DMS53 treated with DMSO at 0.1 percent for 48 hours (cell line): ENCODE measurements at regions not wholly inside any gene's neighbourhood (a gene's known extent, or its start where the extent isn't known, plus 50 kb on each side); places are given as distances from the start of the nearest gene placed in this dataset.

Experiments
- DNase-seq: peaks from one replicate; lab custom pipeline; 2025; ENCODE audit not compliant: unreplicated experiment; lab: John Stamatoyannopoulos, UW

DNA sequence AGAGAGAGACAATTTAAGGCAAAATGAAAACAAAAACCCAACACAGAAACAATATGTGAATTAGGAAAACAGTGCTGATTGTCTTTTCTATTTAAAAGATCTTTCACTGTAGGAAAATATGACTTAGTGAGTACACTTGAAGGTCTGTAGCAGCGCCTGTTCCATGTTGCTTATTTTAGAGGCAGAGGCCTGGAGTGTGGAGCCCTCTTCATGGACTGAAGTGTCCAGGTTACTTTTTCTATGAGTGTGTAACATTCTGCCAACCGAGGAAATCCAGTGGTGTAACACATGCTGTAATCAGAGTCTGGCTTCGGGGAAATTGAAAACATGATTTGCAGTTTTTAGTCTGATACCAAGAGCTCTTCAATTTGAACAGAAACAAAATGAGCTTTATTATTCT, 64.0 kb upstream of the GPRIN3 start:
- no peak for DNase-seq

DNA sequence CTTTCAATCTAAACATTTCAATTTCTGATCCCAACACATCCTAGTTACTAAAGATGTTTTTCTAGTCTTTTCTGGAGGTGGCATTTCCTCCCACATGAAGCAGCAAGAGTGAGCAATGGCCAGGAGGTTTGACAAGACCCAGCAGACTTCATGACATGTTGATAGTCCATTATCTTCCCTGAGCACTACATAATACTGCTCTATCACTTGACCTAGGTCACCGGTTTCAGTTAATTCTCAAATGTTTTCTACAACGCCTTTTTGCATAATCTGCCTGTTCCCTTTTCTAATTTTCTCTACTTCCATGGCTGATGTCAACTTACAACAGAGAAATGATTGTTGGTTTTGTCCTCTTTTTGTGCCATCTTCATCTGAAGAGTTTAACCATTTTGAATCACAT, 62.0 kb upstream of the GPRIN3 start:
- DNase-seq: no peak

DNA sequence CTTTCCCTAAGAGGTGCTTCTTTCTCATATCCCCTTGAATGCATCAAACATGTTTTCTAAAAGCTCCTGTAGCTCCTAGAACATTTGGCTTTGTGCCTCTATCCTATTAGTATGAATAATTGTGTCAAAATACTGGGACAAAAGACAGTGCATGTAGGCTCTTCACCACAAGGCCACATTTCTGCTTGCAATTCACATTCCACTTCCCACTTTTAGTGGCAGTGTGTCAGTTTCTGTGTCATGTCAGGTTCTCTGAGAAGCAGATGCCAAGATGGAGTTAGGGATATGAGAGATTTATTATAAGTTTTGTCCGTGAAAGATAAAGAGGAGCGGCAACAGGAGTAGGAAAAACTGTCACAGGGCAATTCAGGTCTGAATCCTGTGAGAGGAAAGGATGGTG, 61.3 kb upstream of the GPRIN3 start:
- no peak for DNase-seq

DNA sequence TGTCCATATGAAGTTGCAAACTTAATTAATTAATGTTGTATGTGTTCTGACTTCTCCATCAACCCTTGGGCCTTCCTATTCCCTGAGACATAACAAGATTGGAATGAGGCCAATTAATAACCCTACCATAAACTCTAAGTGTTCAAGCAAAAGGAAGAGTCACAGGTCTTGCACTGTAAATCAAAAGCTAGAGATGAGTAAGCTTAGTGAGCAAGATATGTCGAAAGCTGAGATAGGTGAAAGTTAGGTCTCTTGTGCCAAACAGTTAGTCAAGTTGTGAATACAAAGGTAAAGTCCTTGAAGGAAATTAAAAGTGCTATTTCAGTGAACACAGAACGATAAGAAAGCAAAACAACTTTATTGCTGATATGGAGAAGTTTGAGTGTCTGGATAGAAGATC, 58.2 kb upstream of the GPRIN3 start:
- no peak for DNase-seq

DNA sequence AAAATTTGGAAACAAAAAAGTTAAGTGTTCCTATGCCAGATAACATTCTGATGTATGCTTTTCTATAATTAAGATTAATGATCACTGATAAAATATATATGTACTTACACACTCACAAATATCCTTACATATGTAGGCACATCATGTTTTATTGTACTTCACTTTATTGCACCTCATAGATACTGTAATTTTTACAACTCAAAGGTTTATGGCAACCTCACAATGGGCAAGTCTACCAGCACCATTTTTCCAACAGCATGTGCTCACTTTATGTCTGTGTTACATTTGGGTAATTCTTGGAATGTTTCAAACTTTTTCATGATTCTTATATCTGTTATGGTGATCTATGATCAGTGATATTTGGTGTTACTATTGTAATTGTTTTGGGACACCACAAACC, 57.8 kb upstream of the GPRIN3 start:
- DNase-seq: no peak

DNA sequence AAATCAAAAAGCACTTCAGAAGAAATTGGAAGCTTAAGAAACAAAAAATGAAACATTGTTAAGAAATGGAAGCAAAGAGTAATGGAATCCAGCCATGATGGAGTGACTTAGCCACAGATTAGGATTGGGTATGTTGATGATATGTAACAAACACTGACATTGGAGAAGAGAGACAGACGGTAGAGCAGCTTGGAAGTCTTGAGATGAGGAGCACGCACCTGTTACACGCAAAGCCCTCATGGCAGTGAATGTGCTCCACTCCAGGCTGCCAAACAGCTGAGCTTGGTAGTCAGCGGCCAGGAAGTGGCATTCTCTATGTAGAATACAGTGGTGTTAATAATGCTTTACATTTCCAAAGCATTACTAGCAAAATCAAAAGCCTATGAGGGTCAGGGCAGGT, 56.9 kb upstream of the GPRIN3 start:
- no peak for DNase-seq

DNA sequence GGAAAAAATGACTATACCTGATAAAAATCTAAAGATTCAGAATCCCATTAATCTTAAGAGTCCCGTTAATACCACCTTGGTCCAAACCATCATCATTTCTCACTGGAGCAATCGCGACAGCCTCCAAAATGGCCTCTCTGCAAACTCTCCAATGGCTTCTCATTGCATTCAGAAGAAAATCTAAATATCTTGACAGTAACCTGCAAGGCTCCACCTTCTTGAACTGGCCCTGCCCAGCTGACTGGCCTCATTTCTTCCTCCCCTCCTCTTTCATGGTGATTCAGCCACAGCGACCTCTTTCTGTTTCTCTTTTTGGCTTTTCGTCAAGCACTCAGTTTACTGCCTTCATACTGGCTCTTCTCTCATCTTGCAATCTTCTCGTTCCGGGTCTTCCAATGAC, 56.2 kb upstream of the GPRIN3 start:
- DNase-seq: no peak

DNA sequence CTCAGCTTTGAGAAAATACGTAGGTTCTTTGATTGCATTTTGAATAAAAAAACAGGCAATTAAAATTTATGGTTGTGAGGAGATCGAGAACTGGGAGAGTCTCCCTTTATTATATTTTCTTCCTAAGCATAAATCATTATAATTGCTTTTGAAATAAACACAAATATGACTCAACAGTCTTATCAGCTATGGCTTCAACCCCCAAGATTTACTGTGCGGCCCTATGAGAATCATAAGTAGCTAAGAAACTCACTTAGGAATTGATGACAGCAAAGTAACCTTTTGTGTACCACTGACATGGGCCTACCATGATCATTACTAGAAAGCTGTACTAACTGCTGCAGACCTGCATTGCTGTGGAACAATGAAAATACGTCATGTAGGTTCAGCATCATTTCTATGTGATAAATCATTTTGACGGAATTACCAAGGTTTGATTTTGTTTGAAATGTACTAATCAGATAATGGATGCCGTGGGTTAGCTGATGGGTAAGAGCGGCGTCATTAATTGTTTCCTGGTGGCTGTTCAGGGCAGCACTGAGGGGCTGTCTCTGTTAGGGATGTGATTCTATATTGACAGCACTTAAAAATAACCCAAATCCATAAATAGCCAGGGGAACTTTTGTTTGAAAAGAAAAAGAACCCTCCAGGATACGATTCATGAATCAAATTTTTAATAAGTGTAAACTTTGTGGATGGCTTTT, 51.5 kb upstream of the GPRIN3 start:
- no peak for DNase-seq

DNA sequence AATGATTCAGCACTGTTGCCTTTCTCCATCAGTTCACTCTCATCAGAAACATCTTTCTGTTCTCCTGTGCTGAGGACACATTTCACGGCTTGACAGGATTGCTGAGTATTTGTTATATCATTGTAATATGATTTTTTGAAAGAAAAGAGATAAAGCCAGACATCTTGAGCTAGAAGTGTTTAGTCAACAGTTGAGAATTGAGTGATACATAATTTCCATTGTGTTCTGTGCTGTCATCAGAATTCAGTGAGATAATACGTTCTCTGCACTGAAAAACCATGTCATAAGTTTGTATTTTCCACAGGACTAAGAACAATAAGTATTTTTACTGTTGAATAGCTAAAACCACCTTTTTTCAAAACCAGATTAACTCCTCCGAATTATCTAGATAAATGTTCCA, 50.2 kb upstream of the GPRIN3 start:
- no peak for DNase-seq
